Neural progenitor cell (in vitro differentiated cells): ENCODE measurements at regions not wholly inside any gene's neighbourhood (a gene's known extent, or its start where the extent isn't known, plus 50 kb on each side); places are given as distances from the start of the nearest gene placed in this dataset.
A peak's percentile ranks its signal among the peaks of the same experiment; 100 is the strongest.

ENCODE experiments used
- DNase-seq: peaks from one replicate; pipeline ENCODE4 v3.0.0-alpha.2; 2016; ENCODE audit warnings: low spot score
- H2AFZ ChIP-seq: fragments of 200-600 bp; sonication (generic); replicated peaks from 2 replicates; pipeline ENCODE4 v1.6.1; 2016; ENCODE audit warnings: antibody characterized with exemption
- H3F3A ChIP-seq: fragments of 200-600 bp; sonication (generic); 2 replicates; pipeline ENCODE4 v1.6.1; 2016; ENCODE audit warnings: antibody characterized with exemption, low read depth
- H3K27ac ChIP-seq: fragments of 200-600 bp; sonication (generic); 2 replicates; pipeline ENCODE4 v1.5.1; 2016; ENCODE audit warnings: mild to moderate bottlenecking
- H3K27me3 ChIP-seq: fragments of 200-600 bp; sonication (generic); 2 replicates; pipeline ENCODE4 v1.6.1; 2016; ENCODE audit warnings: mild to moderate bottlenecking, moderate library complexity
- H3K36me3 ChIP-seq: fragments of 200-600 bp; sonication (generic); 2 replicates; pipeline ENCODE4 v1.5.1; 2016
- H3K4me1 ChIP-seq: fragments of 200-600 bp; sonication (generic); 2 replicates; pipeline ENCODE4 v1.6.1; 2016; ENCODE audit warnings: mixed run types
- H3K4me2 ChIP-seq: fragments of 200-600 bp; sonication (generic); 2 replicates; pipeline ENCODE4 v1.6.1; 2016
- H3K4me3 ChIP-seq: fragments of 200-600 bp; sonication (generic); 2 replicates; pipeline ENCODE4 v1.5.1; 2016
- H3K79me2 ChIP-seq: fragments of 200-600 bp; sonication (generic); 2 replicates; pipeline ENCODE4 v1.6.1; 2016; ENCODE audit warnings: low read depth
- H3K9ac ChIP-seq: fragments of 200-600 bp; sonication (generic); 2 replicates; pipeline ENCODE4 v1.6.1; 2016
- H3K9me3 ChIP-seq: fragments of 200-600 bp; sonication (generic); 2 replicates; pipeline ENCODE4 v1.5.1; 2016; ENCODE audit warnings: low read depth
- H4K20me1 ChIP-seq: fragments of 200-600 bp; sonication (generic); 2 replicates; pipeline ENCODE4 v1.6.1; 2016; ENCODE audit warnings: low read depth
- H3K27ac Mint-ChIP-seq: 3 replicates; pipeline ENCODE4 v1.8.0; 2021; ENCODE audit warnings: mixed read lengths
- H3K27me3 Mint-ChIP-seq: 2 replicates; pipeline ENCODE4 v1.8.0; 2022; ENCODE audit warnings: low read depth, mild to moderate bottlenecking, inconsistent platforms, moderate library complexity, mixed read lengths; ENCODE audit not compliant: insufficient read depth
- H3K36me3 Mint-ChIP-seq: 3 replicates; pipeline ENCODE4 v1.8.0; 2021; ENCODE audit warnings: mixed read lengths
- H3K4me1 Mint-ChIP-seq: 3 replicates; pipeline ENCODE4 v1.8.0; 2021; ENCODE audit warnings: mixed read lengths
- H3K4me3 Mint-ChIP-seq: 3 replicates; pipeline ENCODE4 v1.8.0; 2021; ENCODE audit warnings: mild to moderate bottlenecking, moderate library complexity, mixed read lengths
- H3K9me3 Mint-ChIP-seq: 3 replicates; pipeline ENCODE4 v1.8.0; 2020; ENCODE audit warnings: mixed read lengths
- CTCF ChIP-seq: fragments of 200-600 bp; sonication (generic); IDR thresholded peaks from 2 replicates; pipeline ENCODE4 v1.5.1; 2017; ENCODE audit warnings: antibody characterized with exemption, mild to moderate bottlenecking
- EZH2 ChIP-seq: fragments of 200-600 bp; sonication (generic); IDR thresholded peaks from 2 replicates; pipeline ENCODE4 v1.6.1; 2017; ENCODE audit warnings: antibody characterized with exemption, mild to moderate bottlenecking, moderate library complexity
- EZH2phosphoT487 ChIP-seq: fragments of 200-600 bp; sonication (generic); IDR thresholded peaks from 2 replicates; pipeline ENCODE4 v1.6.1; 2017; ENCODE audit warnings: antibody characterized with exemption

GRCh38 chr5:135641319-135641718, 62.5 kb upstream of the CXCL14 start:
- Histone ChIP-seq H3K36me3 (no peaks in the 10 kb centered on the region), H3K4me1 (no peaks in the 10 kb centered on the region), H4K20me1 (no peaks in the 10 kb centered on the region), H3K9ac (no peak overlapping the region), H3K27me3 (no peaks in the 10 kb centered on the region), H3K9me3 (no peaks in the 10 kb centered on the region), H3K4me3 (no peak overlapping the region), H3F3A (no peaks in the 10 kb centered on the region), H2AFZ (no peak overlapping the region), H3K27ac (no peak overlapping the region), H3K4me2 (no peak overlapping the region), H3K79me2 (no peaks in the 10 kb centered on the region)
- Mint-ChIP-seq H3K27me3 (no peaks in the 10 kb centered on the region), H3K27ac (no peak overlapping the region), H3K9me3 (peaks cover 2% of the 10 kb centered on the region), H3K36me3 (no peaks in the 10 kb centered on the region), H3K4me3 (no peak overlapping the region), H3K4me1 (peaks cover 11% of the 10 kb centered on the region)
- no peak for TF ChIP-seq CTCF
- DNase-seq, result no peak

- no peak overlapping the region for H3K27ac Mint-ChIP-seq
- no peaks in the 10 kb centered on the region for H3K36me3 Mint-ChIP-seq
- no peak overlapping the region for H3K4me2 ChIP-seq
- H3K4me3 ChIP-seq, result no peak overlapping the region
- H3K27ac ChIP-seq, result no peak overlapping the region
- H3K27me3 ChIP-seq, result no peaks in the 10 kb centered on the region
- TF ChIP-seq EZH2phosphoT487, result no peak
- H3K36me3 ChIP-seq, result no peaks in the 10 kb centered on the region
- no peak overlapping the region for H2AFZ ChIP-seq
- no peaks in the 10 kb centered on the region for H4K20me1 ChIP-seq
- no peak for DNase-seq
- H3K79me2 ChIP-seq, result no peaks in the 10 kb centered on the region
- no peak overlapping the region for H3K9ac ChIP-seq
- no peaks in the 10 kb centered on the region for H3K9me3 ChIP-seq
- peaks cover 16% of the 10 kb centered on the region for H3K4me1 Mint-ChIP-seq
- peaks cover 2% of the 10 kb centered on the region for H3K9me3 Mint-ChIP-seq
- H3K4me1 ChIP-seq, result no peaks in the 10 kb centered on the region
- peaks cover 5% of the 10 kb centered on the region for H3K27me3 Mint-ChIP-seq
- no peak overlapping the region for H3K4me3 Mint-ChIP-seq
- no peaks in the 10 kb centered on the region for H3F3A ChIP-seq
Observed at GRCh38 chr5:135635451-135635850, 56.7 kb upstream of the CXCL14 start.

- Mint-ChIP-seq H3K4me3 (no peak overlapping the region), H3K27me3 (peaks cover 9% of the 10 kb centered on the region), H3K27ac (no peak overlapping the region), H3K9me3 (no peaks in the 10 kb centered on the region), H3K4me1 (peaks cover 16% of the 10 kb centered on the region), H3K36me3 (no peaks in the 10 kb centered on the region)
- Histone ChIP-seq H3K4me1 (no peaks in the 10 kb centered on the region), H3K9ac (no peak overlapping the region), H3K27ac (no peak overlapping the region), H3K4me2 (no peak overlapping the region), H2AFZ (no peak overlapping the region), H3K79me2 (no peaks in the 10 kb centered on the region), H3K4me3 (no peak overlapping the region), H3K9me3 (no peaks in the 10 kb centered on the region), H3F3A (no peaks in the 10 kb centered on the region), H4K20me1 (no peaks in the 10 kb centered on the region), H3K36me3 (no peaks in the 10 kb centered on the region), H3K27me3 (no peaks in the 10 kb centered on the region)
- TF ChIP-seq EZH2phosphoT487 (no peak), EZH2 (no peak), CTCF (no peak)
- no peak for DNase-seq
Observed at GRCh38 chr5:135632798-135633197, 54.0 kb upstream of the CXCL14 start.

- H3K4me3 Mint-ChIP-seq, result peak overlapping the region; percentile 4
Observed at GRCh38 chr5:135631391-135631790, 52.6 kb upstream of the CXCL14 start.

More at GRCh38 chr5:135631391-135631790, 52.6 kb upstream of the CXCL14 start:
- no peak overlapping the region for H3K27ac ChIP-seq
- no peaks in the 10 kb centered on the region for H3K79me2 ChIP-seq
- Mint-ChIP-seq H3K9me3 (no peaks in the 10 kb centered on the region), H3K27ac (no peak overlapping the region), H3K27me3 (peaks cover 9% of the 10 kb centered on the region), H3K36me3 (no peaks in the 10 kb centered on the region), H3K4me1 (peaks cover 14% of the 10 kb centered on the region)
- no peak overlapping the region for H2AFZ ChIP-seq
- no peaks in the 10 kb centered on the region for H3K9me3 ChIP-seq
- no peaks in the 10 kb centered on the region for H3F3A ChIP-seq
- H3K9ac ChIP-seq, result no peak overlapping the region
- no peaks in the 10 kb centered on the region for H3K36me3 ChIP-seq
- no peak for TF ChIP-seq EZH2phosphoT487
- no peak for TF ChIP-seq EZH2
- no peak for TF ChIP-seq CTCF
- no peak overlapping the region for H3K4me3 ChIP-seq
- no peaks in the 10 kb centered on the region for H4K20me1 ChIP-seq
- no peaks in the 10 kb centered on the region for H3K27me3 ChIP-seq
- DNase-seq, result no peak
- H3K4me2 ChIP-seq, result no peak overlapping the region
- no peaks in the 10 kb centered on the region for H3K4me1 ChIP-seq
